ENCODE measurements at regions not wholly inside any gene's neighbourhood (a gene's known extent, or its start where the extent isn't known, plus 50 kb on each side); places are given as distances from the start of the nearest gene placed in this dataset.

DNA sequence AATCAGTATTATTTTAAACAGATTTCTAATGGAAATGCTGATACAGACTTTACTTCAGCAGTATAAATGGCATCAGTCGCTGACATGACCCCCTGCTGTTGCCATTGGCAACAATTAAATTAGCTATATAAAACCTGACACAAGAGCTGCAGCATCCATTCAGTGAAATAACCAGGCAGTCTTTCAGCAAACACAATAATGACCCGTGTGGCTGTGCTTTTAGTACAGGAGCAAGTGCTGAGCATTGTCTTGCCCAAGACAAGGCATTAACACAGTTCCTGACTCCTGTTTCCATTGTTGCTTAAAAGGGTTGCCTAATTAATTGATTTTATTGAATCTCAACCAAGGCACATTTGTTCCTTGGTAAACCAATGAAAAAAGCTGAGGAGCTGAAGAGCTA is 382.1 kb downstream of the HACE1 start:
- Mint-ChIP-seq H3K4me1 (peaks cover 2% of the 10 kb centered on the region), H3K4me3 (no peak overlapping the region), H3K27ac (no peak overlapping the region), H3K9me3 (no peaks in the 10 kb centered on the region), H3K36me3 (no peaks in the 10 kb centered on the region), H3K27me3 (ENCODE audit: low read depth) (peaks cover under 1% of the 10 kb centered on the region)
- TF ChIP-seq, protein P1, sequence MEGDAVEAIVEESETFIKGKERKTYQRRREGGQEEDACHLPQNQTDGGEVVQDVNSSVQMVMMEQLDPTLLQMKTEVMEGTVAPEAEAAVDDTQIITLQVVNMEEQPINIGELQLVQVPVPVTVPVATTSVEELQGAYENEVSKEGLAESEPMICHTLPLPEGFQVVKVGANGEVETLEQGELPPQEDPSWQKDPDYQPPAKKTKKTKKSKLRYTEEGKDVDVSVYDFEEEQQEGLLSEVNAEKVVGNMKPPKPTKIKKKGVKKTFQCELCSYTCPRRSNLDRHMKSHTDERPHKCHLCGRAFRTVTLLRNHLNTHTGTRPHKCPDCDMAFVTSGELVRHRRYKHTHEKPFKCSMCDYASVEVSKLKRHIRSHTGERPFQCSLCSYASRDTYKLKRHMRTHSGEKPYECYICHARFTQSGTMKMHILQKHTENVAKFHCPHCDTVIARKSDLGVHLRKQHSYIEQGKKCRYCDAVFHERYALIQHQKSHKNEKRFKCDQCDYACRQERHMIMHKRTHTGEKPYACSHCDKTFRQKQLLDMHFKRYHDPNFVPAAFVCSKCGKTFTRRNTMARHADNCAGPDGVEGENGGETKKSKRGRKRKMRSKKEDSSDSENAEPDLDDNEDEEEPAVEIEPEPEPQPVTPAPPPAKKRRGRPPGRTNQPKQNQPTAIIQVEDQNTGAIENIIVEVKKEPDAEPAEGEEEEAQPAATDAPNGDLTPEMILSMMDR (IDR thresholded peaks at IDR 0.05; ENCODE audit: unreplicated experiment): no peak
- no peak for DNase-seq (ENCODE audit: low spot score in 2 of 2, unreplicated experiment in 2 of 2)

DNA sequence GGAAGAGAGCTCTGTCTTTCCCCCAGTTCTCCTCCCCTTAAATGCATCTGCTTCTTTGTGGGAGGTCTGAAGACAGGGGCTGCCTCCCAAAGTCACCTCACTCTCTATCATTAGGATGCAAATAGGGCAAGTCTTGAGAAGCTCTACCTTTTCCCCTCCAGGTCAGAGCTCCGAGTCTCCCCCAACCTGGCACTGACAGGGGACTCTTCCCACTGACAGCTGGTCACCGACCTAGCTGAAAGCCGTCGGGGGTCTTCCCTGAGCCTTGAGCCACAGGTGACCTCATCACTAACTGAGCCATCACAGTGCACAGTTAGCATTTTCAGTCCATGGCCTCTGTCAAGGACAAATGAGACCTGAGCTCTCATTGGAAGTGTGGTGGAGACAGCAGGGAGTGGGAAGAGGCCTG is 386.7 kb downstream of the HACE1 start:
- no peaks in the 10 kb centered on the region for H3K36me3 Mint-ChIP-seq
- TF ChIP-seq, protein P1 (IDR thresholded peaks at IDR 0.05; ENCODE audit: unreplicated experiment): no peak
- H3K4me1 Mint-ChIP-seq: peaks cover 3% of the 10 kb centered on the region
- no peak overlapping the region for H3K27ac Mint-ChIP-seq
- H3K9me3 Mint-ChIP-seq: no peaks in the 10 kb centered on the region
- H3K27me3 Mint-ChIP-seq (ENCODE audit: low read depth): no peaks in the 10 kb centered on the region
- DNase-seq (ENCODE audit: low spot score in 2 of 2, unreplicated experiment in 2 of 2): no peak
- H3K4me3 Mint-ChIP-seq: no peak overlapping the region

DNA sequence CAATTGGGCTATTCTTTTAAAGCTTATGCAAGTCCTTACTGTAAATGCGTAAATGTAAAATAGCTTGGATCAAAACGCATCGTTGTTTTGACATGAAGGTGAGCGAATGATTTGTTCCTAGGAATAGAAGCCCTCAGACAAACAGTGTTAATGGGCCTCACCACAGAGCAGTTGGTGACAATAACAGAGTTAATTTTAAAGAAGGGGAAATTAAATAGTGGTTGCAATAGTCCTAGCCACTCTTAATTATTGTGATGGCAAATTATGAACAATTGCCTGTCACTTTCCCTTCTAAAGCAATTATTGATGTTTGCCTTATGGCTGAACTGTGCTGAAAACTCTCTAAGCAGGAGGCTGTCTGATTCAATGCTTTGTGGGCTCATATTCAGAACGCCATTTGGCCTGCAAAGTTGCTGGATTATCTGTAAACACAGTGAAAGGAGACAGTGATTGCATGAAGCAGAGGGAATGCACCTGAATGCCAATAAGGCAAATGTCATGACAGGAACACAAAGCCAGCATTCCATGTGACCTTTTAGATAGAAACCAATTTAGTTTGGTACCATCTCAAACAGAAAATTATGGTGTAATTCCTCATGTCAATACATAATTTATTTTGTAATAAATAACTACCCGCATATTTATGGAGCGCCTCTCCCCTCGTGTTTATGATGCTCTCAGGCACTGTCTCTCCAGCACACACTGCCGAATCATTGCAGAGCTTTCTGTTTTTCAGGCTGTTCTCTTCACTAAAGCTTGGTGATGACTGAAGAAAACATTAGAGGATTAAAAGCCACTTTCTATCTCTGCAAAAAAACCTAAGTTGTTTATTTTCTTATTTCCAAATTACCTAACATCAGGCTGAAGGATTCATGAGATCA is 387.5 kb downstream of the HACE1 start:
- H3K36me3 Mint-ChIP-seq: no peaks in the 10 kb centered on the region
- H3K4me1 Mint-ChIP-seq: peaks cover 3% of the 10 kb centered on the region
- no peak for DNase-seq (ENCODE audit: low spot score in 2 of 2, unreplicated experiment in 2 of 2)
- TF ChIP-seq, protein P1 (IDR thresholded peaks at IDR 0.05; ENCODE audit: unreplicated experiment): no peak
- no peak overlapping the region for H3K4me3 Mint-ChIP-seq
- H3K27ac Mint-ChIP-seq: no peak overlapping the region
- H3K27me3 Mint-ChIP-seq (ENCODE audit: low read depth): no peaks in the 10 kb centered on the region
- H3K9me3 Mint-ChIP-seq: no peaks in the 10 kb centered on the region

DNA sequence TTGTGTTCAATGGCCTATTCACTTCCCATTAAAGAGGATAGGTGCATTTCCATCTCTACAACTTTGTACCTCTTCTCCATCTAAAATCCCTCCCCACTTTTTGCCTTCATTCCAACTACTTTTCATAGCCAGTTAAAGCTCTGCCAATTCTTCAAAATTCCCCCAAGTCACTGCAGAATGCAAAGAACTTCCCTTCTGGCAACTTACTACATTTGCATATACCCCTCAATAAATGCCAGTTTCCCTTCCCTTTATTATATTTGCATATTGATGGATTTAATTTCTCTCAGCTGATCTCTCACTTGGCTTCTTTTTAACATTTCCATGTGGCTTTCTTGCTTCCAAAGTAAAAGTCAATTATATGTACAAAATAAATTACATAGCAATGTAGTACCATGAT is 393.4 kb downstream of the HACE1 start:
- Mint-ChIP-seq H3K27me3 (ENCODE audit: low read depth) (no peaks in the 10 kb centered on the region), H3K27ac (no peak overlapping the region), H3K4me1 (peaks cover 2% of the 10 kb centered on the region), H3K9me3 (peaks cover 6% of the 10 kb centered on the region), H3K36me3 (no peaks in the 10 kb centered on the region), H3K4me3 (no peak overlapping the region)
- TF ChIP-seq, protein P1 (IDR thresholded peaks at IDR 0.05; ENCODE audit: unreplicated experiment): no peak
- DNase-seq (ENCODE audit: low spot score in 2 of 2, unreplicated experiment in 2 of 2): no peak

DNA sequence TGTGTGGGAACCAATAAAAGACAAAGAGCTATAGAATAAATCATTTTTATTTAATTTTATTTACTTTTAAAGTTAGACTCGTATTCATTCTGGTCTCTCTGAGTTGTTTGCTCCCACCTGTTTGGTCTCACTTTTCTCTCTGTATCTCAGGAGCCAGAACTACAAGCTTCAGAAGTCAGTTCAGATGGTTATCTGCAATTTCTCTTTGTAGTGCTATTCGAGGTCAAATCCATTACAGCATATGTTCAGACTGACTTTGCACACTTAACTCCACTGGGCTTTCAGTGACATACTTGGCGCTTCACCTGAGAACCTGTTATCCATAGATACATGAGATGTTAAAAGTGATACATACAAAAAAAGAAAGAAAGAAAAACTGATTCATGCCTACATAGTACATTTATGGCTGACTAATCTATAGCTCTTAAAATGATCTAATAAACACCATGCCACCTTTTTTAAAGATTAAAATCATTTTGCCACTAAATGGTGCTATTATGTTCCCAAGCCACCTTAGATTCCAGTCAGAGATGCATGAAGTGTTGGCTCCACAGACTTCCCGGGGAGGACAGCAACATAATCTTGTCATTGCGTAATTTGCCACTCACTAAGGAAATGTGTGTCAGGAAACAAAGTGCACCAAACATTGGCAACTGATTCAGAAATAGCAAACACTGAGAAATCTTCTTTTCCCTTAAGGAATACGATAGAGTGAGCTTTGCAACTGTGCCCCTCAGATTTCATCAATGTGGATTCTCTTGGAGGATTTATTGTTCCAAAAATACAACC is 396.7 kb downstream of the HACE1 start:
- TF ChIP-seq, protein P1 (IDR thresholded peaks at IDR 0.05; ENCODE audit: unreplicated experiment): no peak
- H3K27ac Mint-ChIP-seq: no peak overlapping the region
- no peak overlapping the region for H3K4me3 Mint-ChIP-seq
- H3K9me3 Mint-ChIP-seq: peaks cover 6% of the 10 kb centered on the region
- peaks cover 2% of the 10 kb centered on the region for H3K4me1 Mint-ChIP-seq
- DNase-seq (ENCODE audit: low spot score in 2 of 2, unreplicated experiment in 2 of 2): no peak
- no peaks in the 10 kb centered on the region for H3K36me3 Mint-ChIP-seq
- no peaks in the 10 kb centered on the region for H3K27me3 Mint-ChIP-seq (ENCODE audit: low read depth)
